HUES6 (cell line): ENCODE measurements at regions not wholly inside any gene's neighbourhood (a gene's known extent, or its start where the extent isn't known, plus 50 kb on each side); places are given as distances from the start of the nearest gene placed in this dataset.

Experiments
- H3K27ac ChIP-seq: 2 replicates; pipeline ENCODE4 v1.7.0; 2013; ENCODE audit warnings: low read depth, mild to moderate bottlenecking, low read length, inconsistent platforms
- H3K27me3 ChIP-seq: 2 replicates; pipeline ENCODE4 v1.6.1; 2013; ENCODE audit warnings: low read length; ENCODE audit not compliant: control insufficient read depth, insufficient read depth
- H3K36me3 ChIP-seq: 2 replicates; pipeline ENCODE4 v1.6.1; 2013; ENCODE audit warnings: low read length; ENCODE audit not compliant: control insufficient read depth, insufficient read depth
- H3K4me1 ChIP-seq: 2 replicates; pipeline ENCODE4 v1.6.1; 2013; ENCODE audit warnings: low read length; ENCODE audit not compliant: control insufficient read depth, insufficient read depth
- H3K4me3 ChIP-seq: 2 replicates; pipeline ENCODE4 v1.5.1; 2013; ENCODE audit warnings: low read depth, low read length
- H3K9ac ChIP-seq: one replicate; pipeline ENCODE4 v1.6.1; 2013; ENCODE audit warnings: mild to moderate bottlenecking, low read length
- H3K9me3 ChIP-seq: 2 replicates; pipeline ENCODE4 v1.6.1; 2013; ENCODE audit warnings: low read depth, low read length; ENCODE audit not compliant: control insufficient read depth, insufficient read depth

- Histone ChIP-seq H3K27me3 (no peaks in the 10 kb centered on the region), H3K4me1 (peaks cover 11% of the 10 kb centered on the region), H3K9me3 (no peaks in the 10 kb centered on the region), H3K4me3 (no peak overlapping the region), H3K27ac (no peak overlapping the region), H3K36me3 (no peaks in the 10 kb centered on the region), H3K9ac (no peak overlapping the region)
Observed at GRCh38 chr4:107098401-107098800, 62.3 kb upstream of the DKK2 start.

DNA sequence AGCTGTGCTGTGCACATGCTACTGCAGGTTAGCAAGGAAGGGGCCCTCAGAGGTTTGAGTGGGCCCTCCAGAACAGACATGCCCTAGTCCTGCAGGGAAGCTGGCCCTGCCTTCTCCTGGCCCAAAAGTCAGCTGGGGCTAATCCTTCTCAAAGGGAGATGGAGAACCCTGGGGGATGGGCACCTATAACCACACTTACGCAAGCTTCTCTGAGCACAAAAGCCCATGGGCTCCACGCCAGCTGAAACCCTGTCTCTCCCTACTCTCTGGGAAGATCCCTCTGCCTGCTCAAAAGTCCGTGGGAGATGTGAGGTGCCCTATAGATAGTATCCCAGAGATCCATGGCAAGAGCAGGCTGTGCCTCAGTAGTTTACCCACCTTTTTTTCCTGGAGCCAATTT lies 58.9 kb upstream of the DKK2 start:
- H3K4me3 ChIP-seq = no peak overlapping the region
- no peaks in the 10 kb centered on the region for H3K27me3 ChIP-seq
- no peak overlapping the region for H3K27ac ChIP-seq
- no peaks in the 10 kb centered on the region for H3K9me3 ChIP-seq
- peaks cover 11% of the 10 kb centered on the region for H3K4me1 ChIP-seq
- no peak overlapping the region for H3K9ac ChIP-seq
- no peaks in the 10 kb centered on the region for H3K36me3 ChIP-seq

GRCh38 chr4:107094332-107094731 lies 58.2 kb upstream of the DKK2 start:
- no peaks in the 10 kb centered on the region for H3K9me3 ChIP-seq
- no peak overlapping the region for H3K9ac ChIP-seq

More at GRCh38 chr4:107094332-107094731, 58.2 kb upstream of the DKK2 start:
- Histone ChIP-seq H3K27me3 (no peaks in the 10 kb centered on the region), H3K36me3 (no peaks in the 10 kb centered on the region), H3K27ac (no peak overlapping the region), H3K4me1 (peaks cover 11% of the 10 kb centered on the region), H3K4me3 (no peak overlapping the region)
